ENCODE measurements at regions not wholly inside any gene's neighbourhood (a gene's known extent, or its start where the extent isn't known, plus 50 kb on each side); places are given as distances from the start of the nearest gene placed in this dataset.

DNA sequence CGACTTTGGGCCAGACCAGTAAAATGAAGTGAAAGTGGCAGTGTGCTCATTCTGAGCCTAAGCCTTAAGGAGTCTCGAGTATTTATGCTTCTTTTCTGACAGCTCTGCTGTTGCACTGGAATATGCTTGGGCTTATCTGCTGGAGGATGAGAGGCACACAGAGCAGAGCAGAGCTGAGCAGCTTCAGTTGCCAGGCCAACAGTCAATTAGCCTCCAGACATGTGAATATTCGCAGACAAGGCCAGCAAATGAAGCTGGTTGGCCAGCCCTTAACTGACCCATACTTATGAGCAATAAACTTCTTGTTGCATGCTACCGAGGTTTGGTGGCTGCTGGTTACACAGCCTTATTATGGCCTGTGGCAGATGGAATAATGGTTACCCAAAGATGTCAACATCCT lies 203.0 kb upstream of the GEMIN8 start:
- TF ChIP-seq, protein P1, sequence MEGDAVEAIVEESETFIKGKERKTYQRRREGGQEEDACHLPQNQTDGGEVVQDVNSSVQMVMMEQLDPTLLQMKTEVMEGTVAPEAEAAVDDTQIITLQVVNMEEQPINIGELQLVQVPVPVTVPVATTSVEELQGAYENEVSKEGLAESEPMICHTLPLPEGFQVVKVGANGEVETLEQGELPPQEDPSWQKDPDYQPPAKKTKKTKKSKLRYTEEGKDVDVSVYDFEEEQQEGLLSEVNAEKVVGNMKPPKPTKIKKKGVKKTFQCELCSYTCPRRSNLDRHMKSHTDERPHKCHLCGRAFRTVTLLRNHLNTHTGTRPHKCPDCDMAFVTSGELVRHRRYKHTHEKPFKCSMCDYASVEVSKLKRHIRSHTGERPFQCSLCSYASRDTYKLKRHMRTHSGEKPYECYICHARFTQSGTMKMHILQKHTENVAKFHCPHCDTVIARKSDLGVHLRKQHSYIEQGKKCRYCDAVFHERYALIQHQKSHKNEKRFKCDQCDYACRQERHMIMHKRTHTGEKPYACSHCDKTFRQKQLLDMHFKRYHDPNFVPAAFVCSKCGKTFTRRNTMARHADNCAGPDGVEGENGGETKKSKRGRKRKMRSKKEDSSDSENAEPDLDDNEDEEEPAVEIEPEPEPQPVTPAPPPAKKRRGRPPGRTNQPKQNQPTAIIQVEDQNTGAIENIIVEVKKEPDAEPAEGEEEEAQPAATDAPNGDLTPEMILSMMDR (IDR thresholded peaks at IDR 0.05; ENCODE audit: insufficient read depth, low read depth, low read length): no peak
- no peak for TF ChIP-seq EZH2 (IDR thresholded peaks at IDR 0.05; ENCODE audit: insufficient read depth, low read length)

All from astrocyte (in vitro differentiated cells and primary cell).